H1 (cell line): ENCODE measurements at regions not wholly inside any gene's neighbourhood (a gene's known extent, or its start where the extent isn't known, plus 50 kb on each side); places are given as distances from the start of the nearest gene placed in this dataset.

ENCODE experiments used
- CTCF ChIA-PET: fragments of 300-600 bp; sonication (Branson Sonifier 250); formaldehyde crosslinking; loops from one replicate; lab custom pipeline; 2021; ENCODE audit not compliant: partially characterized antibody; lab: Charles Lee
- POLR2A ChIA-PET: fragments of 300-600 bp; sonication (Branson Sonifier 250); formaldehyde crosslinking; loops from one replicate; lab custom pipeline; 2021; ENCODE audit warnings: inconsistent platforms; ENCODE audit not compliant: partially characterized antibody; lab: Charles Lee
- DNase-seq, 2 experiments: peaks; one replicate each; pipeline versions ENCODE4 v3.0.0 to v3.0.0-alpha.2; 2010 to 2022; ENCODE audit warnings: low spot score in 2 of 2, low read depth in 1 of 2, mixed read lengths in 1 of 2
- FAIRE-seq: peaks from 2 replicates; lab custom pipeline; 2011; peaks lifted over from hg19 to GRCh38; lab: Jason Lieb, UNC
- H2AFZ ChIP-seq: 2 replicates; pipeline ENCODE4 v1.8.1; 2012; ENCODE audit warnings: low read length, inconsistent platforms
- H2AK5ac ChIP-seq: 2 replicates; pipeline ENCODE4 v1.6.1; 2013; ENCODE audit warnings: low read depth, low read length
- H2BK120ac ChIP-seq: replicated peaks from 2 replicates; pipeline ENCODE3; 2013; ENCODE audit warnings: low read depth, low read length, inconsistent platforms
- H2BK12ac ChIP-seq: 2 replicates; pipeline ENCODE4 v1.6.1; 2013; ENCODE audit warnings: low read depth, low read length
- H2BK15ac ChIP-seq: 2 replicates; pipeline ENCODE4 v1.6.1; 2013; ENCODE audit warnings: low read length
- H2BK20ac ChIP-seq: 2 replicates; pipeline ENCODE4 v1.6.1; 2013; ENCODE audit warnings: low read length
- H2BK5ac ChIP-seq: 2 replicates; pipeline ENCODE4 v1.6.1; 2013; ENCODE audit warnings: low read depth, low read length
- H3K14ac ChIP-seq: 2 replicates; pipeline ENCODE4 v1.6.1; 2013; ENCODE audit warnings: inconsistent platforms; ENCODE audit not compliant: insufficient read length
- H3K18ac ChIP-seq: 2 replicates; pipeline ENCODE4 v1.6.1; 2013; ENCODE audit warnings: low read length; ENCODE audit errors: extremely low read depth
- H3K23ac ChIP-seq: 2 replicates; pipeline ENCODE4 v1.6.1; 2013; ENCODE audit warnings: inconsistent platforms; ENCODE audit not compliant: insufficient read length
- H3K23me2 ChIP-seq: 2 replicates; pipeline ENCODE4 v1.6.1; 2013; ENCODE audit warnings: low read depth, low read length
- H3K27ac ChIP-seq: 2 replicates; pipeline ENCODE4 v1.6.1; 2011; ENCODE audit warnings: low read depth, low read length, inconsistent platforms
- H3K27me3 ChIP-seq, 4 experiments: replicated peaks in 1 of 4; 1 replicate in 1 of 4; 2 replicates in 3 of 4; pipeline versions ENCODE4 v1.6.1 to v1.8.1; 2011 to 2013; ENCODE audit warnings: low read length in 3 of 4, mild to moderate bottlenecking in 3 of 4, inconsistent platforms in 2 of 4, mixed read lengths in 2 of 4, moderate library complexity in 1 of 4; ENCODE audit not compliant: control insufficient read depth in 3 of 4, insufficient read depth in 3 of 4; ENCODE audit errors: extremely low read depth in 1 of 4
- H3K36me3 ChIP-seq, 4 experiments: 2 replicates each; pipeline versions ENCODE4 v1.6.1 to v1.8.1; 2011 to 2013; ENCODE audit warnings: mild to moderate bottlenecking in 4 of 4, low read length in 3 of 4, moderate library complexity in 2 of 4, control low read depth in 1 of 4, inconsistent platforms in 1 of 4; ENCODE audit not compliant: insufficient read depth in 4 of 4, control insufficient read depth in 2 of 4
- H3K4ac ChIP-seq: replicated peaks from 2 replicates; pipeline ENCODE3; 2013; ENCODE audit warnings: low read length, low read depth, mixed read lengths, inconsistent platforms; ENCODE audit not compliant: insufficient read length
- H3K4me1 ChIP-seq, 4 experiments: replicated peaks in 1 of 4; 1 replicate in 1 of 4; 2 replicates in 3 of 4; pipeline versions ENCODE4 v1.6.1 to v1.8.1; 2011 to 2013; ENCODE audit warnings: low read length in 3 of 4, inconsistent platforms in 2 of 4, mixed read lengths in 1 of 4; ENCODE audit not compliant: insufficient read depth in 4 of 4, control insufficient read depth in 3 of 4
- H3K4me2 ChIP-seq, 2 experiments: 2 replicates each; pipeline versions ENCODE4 v1.6.1 to v1.8.1; 2011 to 2013; ENCODE audit warnings: low read depth in 2 of 2, low read length in 2 of 2, control low read depth in 1 of 2, inconsistent platforms in 1 of 2, mild to moderate bottlenecking in 1 of 2; ENCODE audit not compliant: insufficient read depth in 1 of 2
- H3K4me3 ChIP-seq, 4 experiments: fragments of 200-600, 300-600 bp in 1 of 4; sonication (generic), shearing (Covaris generic), sonication (Bioruptor Twin) in 1 of 4; 2 replicates each; pipeline versions ENCODE4 v1.5.1 to v1.8.1; 2011 to 2016; ENCODE audit warnings: low read length in 4 of 4, low read depth in 3 of 4, control low read depth in 2 of 4, inconsistent platforms in 2 of 4, mild to moderate bottlenecking in 2 of 4, mixed read lengths in 1 of 4, moderate library complexity in 1 of 4; ENCODE audit not compliant: insufficient read depth in 2 of 4; ENCODE audit errors: extremely low read depth in 1 of 4
- H3K56ac ChIP-seq: replicated peaks from 2 replicates; pipeline ENCODE3; 2013; ENCODE audit warnings: low read depth, mild to moderate bottlenecking, mixed read lengths, low read length, inconsistent platforms; ENCODE audit not compliant: insufficient read length
- H3K79me1 ChIP-seq: 2 replicates; pipeline ENCODE4 v1.6.1; 2013; ENCODE audit warnings: low read depth, low read length, control low read depth
- H3K79me2 ChIP-seq, 2 experiments: 2 replicates each; pipeline versions ENCODE4 v1.6.1 to v1.8.1; 2012 to 2013; ENCODE audit warnings: low read length in 2 of 2, mild to moderate bottlenecking in 2 of 2, inconsistent platforms in 1 of 2; ENCODE audit not compliant: insufficient read depth in 2 of 2, control insufficient read depth in 1 of 2
- H3K9ac ChIP-seq, 4 experiments: replicated peaks in 1 of 4; 1 replicate in 1 of 4; 2 replicates in 3 of 4; pipeline versions ENCODE4 v1.6.1 to v1.8.1; 2011 to 2013; ENCODE audit warnings: low read depth in 3 of 4, low read length in 3 of 4, control low read depth in 2 of 4, mild to moderate bottlenecking in 2 of 4, moderate library complexity in 2 of 4, inconsistent platforms in 1 of 4; ENCODE audit errors: extremely low read depth in 1 of 4
- H3K9me3 ChIP-seq, 2 experiments: 2 replicates each; pipeline versions ENCODE4 v1.6.1 to v1.8.1; 2012 to 2013; ENCODE audit warnings: mild to moderate bottlenecking in 2 of 2, moderate library complexity in 2 of 2, control low read depth in 1 of 2, inconsistent platforms in 1 of 2, low read depth in 1 of 2, low read length in 1 of 2, mixed read lengths in 1 of 2; ENCODE audit not compliant: insufficient read depth in 2 of 2
- H4K20me1 ChIP-seq, 2 experiments: replicated peaks in 1 of 2; 2 replicates each; pipeline versions ENCODE3 to v1.8.1; 2011 to 2013; ENCODE audit warnings: inconsistent platforms in 2 of 2, low read length in 2 of 2, mild to moderate bottlenecking in 1 of 2; ENCODE audit not compliant: insufficient read depth in 2 of 2, control insufficient read depth in 1 of 2
- H4K5ac ChIP-seq: 2 replicates; pipeline ENCODE4 v1.6.1; 2013; ENCODE audit warnings: low read length, low read depth, mixed read lengths, inconsistent platforms; ENCODE audit not compliant: insufficient read length
- H4K8ac ChIP-seq: 2 replicates; pipeline ENCODE4 v1.8.0; 2013; ENCODE audit warnings: mild to moderate bottlenecking, moderate library complexity, low read length, inconsistent platforms; ENCODE audit not compliant: insufficient read depth; ENCODE audit errors: extremely low read depth
- H4K91ac ChIP-seq: replicated peaks from 2 replicates; pipeline ENCODE3; 2013; ENCODE audit warnings: low read length, mixed read lengths, inconsistent platforms; ENCODE audit not compliant: insufficient read length
- WGBS, 2 experiments: shearing (Covaris generic) in 1 of 2; methylation state at CpG; one replicate each; pipeline versions ENCODE4 v1.1.6 to v1.1.7; 2013 to 2015; ENCODE audit warnings: low lambda C conversion rate in 2 of 2, mixed read lengths in 2 of 2, inconsistent platforms in 1 of 2, low coverage in 1 of 2, missing lambda C conversion rate in 1 of 2; ENCODE audit not compliant: insufficient replicate concordance in 2 of 2, insufficient coverage in 1 of 2, insufficient read length in 1 of 2; ENCODE audit errors: extremely low coverage in 1 of 2, missing lambda C conversion rate in 1 of 2; 5-methylcytosine and 5-hydroxymethylcytosine counted together

- no peak overlapping the region for H4K5ac ChIP-seq
- no peaks in the 10 kb centered on the region; a peak in 1 of 7 replicates for H3K27me3 ChIP-seq
- no peak overlapping the region for H3K4ac ChIP-seq
- no peak overlapping the region for H3K4me2 ChIP-seq
- no peak overlapping the region for H3K23ac ChIP-seq
- H4K8ac ChIP-seq, result no peak overlapping the region
- POLR2A ChIA-PET, result no interaction called here
- peaks cover 0 to 2% of the 10 kb centered on the region in 2 experiments for H4K20me1 ChIP-seq
- no peak overlapping the region for H3K9ac ChIP-seq
- no peak overlapping the region for H3K14ac ChIP-seq
- DNase-seq (no peak), FAIRE-seq (no peak)
- H2BK120ac ChIP-seq, result no peak overlapping the region
- H2BK15ac ChIP-seq, result no peak overlapping the region
- no peaks in the 10 kb centered on the region; the same call in 1 of the 2 replicates for H3K23me2 ChIP-seq
- no peak overlapping the region for H2BK5ac ChIP-seq
- H3K27ac ChIP-seq, result no peak overlapping the region
- H2BK12ac ChIP-seq, result no peak overlapping the region
- H2AK5ac ChIP-seq, result no peak overlapping the region
- H3K9me3 ChIP-seq, result no peaks in the 10 kb centered on the region
- H3K79me2 ChIP-seq, result no peaks in the 10 kb centered on the region
- no peak overlapping the region for H2BK20ac ChIP-seq
- no peaks in the 10 kb centered on the region for H3K79me1 ChIP-seq
- H4K91ac ChIP-seq, result no peak overlapping the region
- WGBS, 2 experiments, result 72% methylated on average over 4 of the region's 4 CpGs; no CpG with 5 or more reads in 1 of the 2 experiments
- H3K56ac ChIP-seq, result no peak overlapping the region
- H3K4me1 ChIP-seq, result no peaks in the 10 kb centered on the region; a peak in 1 of 7 replicates
- H2AFZ ChIP-seq, result no peak overlapping the region
- CTCF ChIA-PET, result interaction anchor here (0.6 to 1.7 kb wide), 4 partner anchors 9 to 144 kb away, joined by 3 to 6 read pairs (median 4); no protein-coding TSS in a partner anchor
- no peaks in the 10 kb centered on the region for H3K36me3 ChIP-seq
- no peak overlapping the region for H3K18ac ChIP-seq
- no peak overlapping the region for H3K4me3 ChIP-seq
Measured at GRCh38 chr17:79338604-79339003, 264.0 kb downstream of the ENGASE start.
